HG03460 (cell line): ENCODE measurements at regions not wholly inside any gene's neighbourhood (a gene's known extent, or its start where the extent isn't known, plus 50 kb on each side); places are given as distances from the start of the nearest gene placed in this dataset.
"Not testable (repeated sequence)": the region's sequence is repeated elsewhere in the genome, so short reads cannot be mapped to it uniquely, and the experiment has no call there.

Experiments
- ATAC-seq: cut with Tn5 transposase; IDR thresholded peaks from one replicate; pipeline ENCODE4 v1.9.1; 2021; ENCODE audit not compliant: unreplicated experiment

DNA sequence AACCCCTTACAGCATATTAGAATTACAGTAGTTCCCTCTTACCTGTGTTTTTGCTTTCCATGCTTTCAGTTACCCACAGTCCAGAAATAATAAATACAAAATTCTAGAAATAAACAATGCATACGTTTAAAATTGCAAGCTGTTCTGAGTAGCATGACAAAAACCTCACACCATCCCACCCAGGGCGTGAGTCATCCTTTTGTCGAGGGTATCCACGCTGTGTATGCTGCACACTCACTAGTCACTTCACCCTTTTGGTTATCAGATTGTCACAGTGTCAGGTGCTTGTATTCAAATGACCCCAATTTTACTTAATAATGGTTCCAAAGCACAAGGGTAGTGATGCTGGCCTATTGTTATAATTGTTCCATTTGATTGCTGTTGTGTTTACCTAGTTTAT, 72.5 kb upstream of the P3H2 start:
- no peak for ATAC-seq

DNA sequence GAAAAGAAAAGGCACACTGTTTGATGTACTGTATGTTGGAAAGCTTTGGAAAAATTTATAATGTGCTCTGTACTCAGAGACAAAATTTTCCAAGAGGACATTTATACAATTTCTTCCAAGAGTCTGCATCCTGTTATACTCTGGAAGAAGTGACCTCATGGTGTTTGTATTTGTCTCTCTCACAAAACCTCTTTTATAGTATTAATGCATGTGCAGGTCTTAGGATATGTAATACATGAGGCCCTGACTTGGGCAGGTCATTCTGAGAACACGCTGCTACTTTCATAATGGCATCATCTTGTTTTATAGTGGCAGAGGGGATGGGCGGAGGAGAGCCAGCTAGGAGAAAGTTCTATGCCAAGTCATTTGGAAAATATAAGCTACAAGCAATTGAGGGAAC, 72.0 kb upstream of the P3H2 start:
- no peak for ATAC-seq

DNA sequence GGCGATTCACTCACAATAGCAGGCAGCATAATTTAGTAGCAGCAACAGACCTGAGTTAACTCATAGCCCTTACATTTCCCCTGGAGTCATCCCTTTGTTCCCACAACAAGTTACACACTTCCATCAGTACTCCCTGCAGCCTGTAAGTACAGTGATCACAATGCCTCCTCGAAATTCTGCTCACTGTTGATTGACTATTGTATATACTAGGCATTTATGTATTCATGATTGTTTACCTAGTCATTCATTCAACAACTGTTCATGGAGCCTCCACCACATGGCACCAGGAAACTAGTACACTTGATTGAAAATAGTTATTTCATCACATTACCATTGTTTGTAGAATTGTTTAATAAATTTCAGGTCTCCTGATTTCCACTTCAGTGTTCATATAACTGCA, 71.4 kb upstream of the P3H2 start:
- ATAC-seq, result no peak

DNA sequence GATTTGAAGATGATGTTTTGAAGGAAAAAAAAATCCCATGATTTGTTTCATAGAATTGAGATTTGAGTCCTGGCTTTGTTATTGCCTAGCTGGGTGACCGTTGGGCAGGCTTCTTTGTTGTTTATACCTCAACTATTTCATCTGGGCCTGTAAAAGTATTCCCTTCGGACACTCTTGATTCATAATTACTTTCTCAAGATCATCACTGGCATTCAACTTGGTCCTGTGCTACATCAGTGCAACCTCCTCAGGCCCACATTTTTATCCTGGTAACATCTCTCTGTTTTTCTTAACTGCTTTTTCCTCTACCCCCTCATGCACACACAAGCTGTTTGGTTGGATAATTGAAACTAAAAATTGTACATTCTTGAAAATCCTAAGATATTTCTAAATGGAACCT, 67.5 kb upstream of the P3H2 start:
- no peak for ATAC-seq

DNA sequence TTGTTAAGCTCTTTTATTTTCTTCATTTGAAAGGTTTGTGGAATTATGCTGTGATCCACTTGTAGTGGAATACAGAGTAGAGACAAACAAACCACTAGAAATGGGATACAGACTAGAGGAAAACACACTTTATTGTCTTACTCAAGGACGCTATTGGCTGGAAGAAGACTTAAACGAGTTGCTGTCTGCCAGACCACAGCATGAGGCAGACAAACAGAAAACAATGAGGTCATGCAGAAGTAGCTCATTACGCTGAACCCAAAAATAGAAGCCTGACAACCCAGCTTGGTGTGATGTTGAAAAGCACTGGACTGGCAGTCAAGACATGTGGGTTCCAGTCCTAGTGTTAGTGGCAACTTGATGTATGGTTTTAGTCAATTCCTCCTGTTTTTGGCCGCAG, 62.4 kb upstream of the P3H2 start:
- no peak for ATAC-seq

DNA sequence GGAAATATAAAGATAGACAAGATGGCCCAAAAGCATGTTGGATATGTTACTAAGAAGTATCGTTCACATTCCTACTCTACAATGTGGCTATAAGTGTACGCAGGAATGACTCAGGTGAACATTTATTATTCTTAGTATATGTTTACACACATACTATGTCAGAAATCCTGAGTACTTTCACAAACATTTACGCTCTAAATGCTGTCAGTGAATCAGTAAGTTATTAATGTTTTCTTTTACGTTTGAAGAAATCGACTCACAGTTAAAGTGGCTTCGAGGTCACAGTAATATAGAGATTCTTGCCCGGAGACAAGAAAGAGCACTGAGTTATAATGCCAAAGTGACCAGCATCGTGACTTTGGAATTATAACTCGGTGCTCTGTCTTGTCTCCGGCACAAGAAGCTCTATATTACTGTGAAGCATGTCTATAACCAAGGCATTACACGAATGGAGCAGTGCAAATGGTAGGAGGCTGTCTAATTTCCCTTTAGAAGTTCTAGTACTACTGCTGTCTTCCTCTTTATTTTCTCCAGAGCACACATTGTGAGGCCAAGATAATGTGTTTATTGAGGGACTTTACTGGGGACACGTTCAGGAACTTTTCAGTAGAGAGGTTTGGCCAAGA, 61.8 kb upstream of the P3H2 start:
- no peak for ATAC-seq

DNA sequence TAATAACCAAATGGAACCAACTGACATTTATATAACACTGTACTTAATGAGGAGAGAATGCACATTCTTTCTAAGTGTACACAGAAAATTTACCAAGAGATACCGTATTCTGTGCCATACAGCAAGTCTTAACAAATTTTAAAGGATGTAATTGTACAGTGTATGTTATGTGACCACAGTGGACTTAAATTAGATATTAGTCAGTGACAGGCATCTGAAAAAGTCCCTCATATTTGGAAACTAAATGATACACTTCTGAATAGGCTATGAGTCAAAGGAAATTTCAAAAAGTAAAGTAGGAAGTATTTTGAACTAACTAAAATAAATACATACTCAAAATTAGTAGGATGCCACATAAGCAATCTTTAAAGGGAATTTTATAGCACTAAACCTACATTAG, 59.6 kb upstream of the P3H2 start:
- no peak for ATAC-seq

DNA sequence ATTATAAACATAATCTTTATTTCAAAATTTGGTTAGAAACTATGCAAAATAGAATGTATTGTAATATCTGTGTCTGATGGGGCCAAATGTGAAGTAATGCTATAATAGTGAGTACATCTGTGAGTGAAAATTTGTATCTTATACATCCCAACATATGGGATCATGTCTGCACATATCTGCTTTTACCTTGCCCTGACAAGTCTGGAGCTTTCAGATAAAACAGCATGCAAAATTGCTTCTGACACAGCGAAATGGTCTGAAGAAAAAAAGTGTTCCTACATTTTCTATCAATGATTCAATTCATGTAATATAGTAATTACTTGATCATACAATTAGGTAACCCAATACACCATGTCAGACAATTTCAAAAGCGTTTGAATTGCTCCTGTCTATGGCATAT, 58.1 kb upstream of the P3H2 start:
- no peak for ATAC-seq

DNA sequence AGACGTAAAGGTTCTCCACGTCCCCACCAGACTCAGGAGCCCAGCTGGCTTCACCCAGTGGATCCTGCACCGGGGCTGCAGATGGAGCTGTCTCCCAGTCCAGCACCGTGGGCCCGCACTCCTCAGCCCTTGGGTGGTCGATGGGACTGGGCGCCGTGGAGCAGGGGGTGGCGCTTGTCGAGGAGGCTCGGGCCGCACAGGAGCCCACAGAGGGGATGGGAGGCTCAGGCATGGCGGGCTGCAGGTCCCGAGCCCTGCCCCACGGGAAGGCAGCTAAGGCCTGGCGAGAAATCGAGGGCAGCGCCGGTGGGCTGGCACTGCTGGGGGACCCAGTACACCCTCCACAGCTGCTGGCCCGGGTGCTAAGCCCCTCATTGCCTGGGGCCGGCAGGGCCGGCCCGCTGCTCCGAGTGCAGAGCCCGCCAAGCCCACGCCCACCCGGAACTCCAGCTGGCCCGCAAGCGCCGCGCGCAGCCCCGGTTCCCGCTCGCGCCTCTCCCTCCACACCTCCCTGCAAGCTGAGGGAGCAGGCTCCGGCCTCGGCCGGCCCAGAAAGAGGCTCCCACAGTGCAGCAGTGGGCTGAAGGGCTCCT, 56.3 kb upstream of the P3H2 start:
- ATAC-seq, result not testable (repeated sequence)

DNA sequence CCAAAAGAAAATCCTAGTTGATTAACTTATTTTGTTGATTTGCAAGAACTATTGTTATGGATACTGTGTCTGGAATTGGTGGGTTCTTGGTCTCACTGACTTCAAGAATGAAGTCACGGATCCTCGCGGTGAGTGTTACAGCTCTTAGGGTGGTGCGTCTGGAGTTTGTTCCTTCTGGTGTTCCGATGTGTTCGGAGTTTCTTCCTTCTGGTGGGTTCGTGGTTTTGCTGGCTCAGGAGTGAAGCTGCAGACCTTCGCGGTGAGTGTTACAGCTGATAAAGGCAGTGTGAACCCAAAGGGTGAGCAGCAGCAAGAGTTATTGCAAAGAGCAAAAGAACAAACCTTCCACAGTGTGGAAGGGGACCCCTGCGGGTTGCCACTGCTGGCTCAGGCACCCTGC, 55.4 kb upstream of the P3H2 start:
- not testable (repeated sequence) for ATAC-seq

DNA sequence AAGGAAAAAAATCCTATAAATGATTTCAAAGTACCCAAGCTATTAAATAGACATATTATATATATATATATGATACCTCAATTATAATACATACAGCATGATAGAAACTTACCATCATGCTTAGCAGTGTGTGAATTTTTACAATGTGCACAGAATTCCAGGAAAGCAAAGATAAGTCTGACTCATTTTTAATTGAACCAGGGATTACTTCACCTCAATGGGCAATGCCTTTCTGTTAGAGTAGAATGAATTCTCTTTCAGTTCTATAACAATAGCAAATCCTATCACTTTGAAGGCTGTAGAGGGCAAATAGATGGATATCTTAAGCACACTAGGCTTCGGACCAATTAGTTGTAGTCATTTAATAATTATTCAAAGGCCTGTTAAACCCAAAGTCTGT, 54.8 kb upstream of the P3H2 start:
- ATAC-seq, result no peak

DNA sequence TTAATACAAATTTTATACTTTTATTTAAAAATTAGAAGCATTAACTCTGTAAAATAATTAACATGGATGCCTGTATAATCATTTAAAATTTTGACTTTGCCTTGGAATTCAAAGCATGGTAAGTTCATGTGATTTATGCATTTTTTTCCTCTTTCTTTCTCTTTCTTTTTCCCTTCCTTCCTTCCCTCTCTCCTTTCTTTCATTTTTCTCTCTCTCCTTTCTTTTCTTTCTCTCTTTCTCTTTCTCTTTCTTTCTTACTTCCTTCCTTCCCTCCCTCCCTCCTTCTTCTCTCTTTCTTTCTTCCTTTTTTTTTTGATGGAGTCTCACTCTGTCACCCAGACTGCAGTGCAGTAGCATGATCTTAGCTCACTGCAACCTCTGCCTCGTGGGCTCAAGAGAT, 53.8 kb upstream of the P3H2 start:
- ATAC-seq, result no peak

DNA sequence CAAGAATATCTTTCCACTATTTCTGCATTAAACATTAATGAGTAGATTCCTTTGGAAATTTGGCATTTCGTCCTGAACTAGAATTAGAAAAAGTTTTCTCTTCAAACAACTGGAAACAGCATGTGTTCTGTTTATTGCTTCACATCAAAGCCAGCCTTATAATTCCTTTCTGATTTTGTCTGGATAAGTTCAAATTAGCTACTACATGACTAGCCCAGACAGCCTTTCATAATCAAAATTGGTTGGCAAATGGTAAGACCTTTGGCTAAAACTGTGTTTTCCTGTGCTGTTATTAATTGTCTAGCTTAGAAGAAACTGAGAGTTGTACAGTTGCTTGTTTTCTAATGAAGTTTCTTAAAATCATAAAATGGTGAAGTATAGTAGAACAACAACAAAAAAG, 52.7 kb upstream of the P3H2 start:
- no peak for ATAC-seq

DNA sequence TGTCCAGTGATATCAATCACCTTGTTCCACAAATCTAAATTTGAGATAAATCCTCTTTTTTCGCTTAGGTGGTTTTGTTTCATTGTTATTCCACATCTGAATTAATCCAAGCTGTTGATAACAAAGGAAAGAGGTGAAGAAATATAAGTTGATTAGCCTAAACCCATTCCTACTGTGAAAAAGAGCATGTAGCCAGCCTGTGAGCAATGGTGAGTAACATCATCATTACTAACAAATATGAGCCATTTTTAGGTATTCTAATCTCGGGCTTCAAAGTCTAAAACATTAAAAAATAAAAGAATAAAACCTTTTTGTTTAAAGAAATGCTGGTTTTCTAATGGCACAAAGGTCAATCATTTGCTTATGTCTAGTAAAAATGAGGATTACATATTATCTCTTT, 52.1 kb upstream of the P3H2 start:
- no peak for ATAC-seq
